GM21367 (cell line): ENCODE measurements at regions not wholly inside any gene's neighbourhood (a gene's known extent, or its start where the extent isn't known, plus 50 kb on each side); places are given as distances from the start of the nearest gene placed in this dataset.
"Not testable (repeated sequence)": the region's sequence is repeated elsewhere in the genome, so short reads cannot be mapped to it uniquely, and the experiment has no call there.

Experiments used
- ATAC-seq: cut with Tn5 transposase; IDR thresholded peaks from one replicate; pipeline ENCODE4 v1.9.1; 2021; ENCODE audit not compliant: unreplicated experiment

DNA sequence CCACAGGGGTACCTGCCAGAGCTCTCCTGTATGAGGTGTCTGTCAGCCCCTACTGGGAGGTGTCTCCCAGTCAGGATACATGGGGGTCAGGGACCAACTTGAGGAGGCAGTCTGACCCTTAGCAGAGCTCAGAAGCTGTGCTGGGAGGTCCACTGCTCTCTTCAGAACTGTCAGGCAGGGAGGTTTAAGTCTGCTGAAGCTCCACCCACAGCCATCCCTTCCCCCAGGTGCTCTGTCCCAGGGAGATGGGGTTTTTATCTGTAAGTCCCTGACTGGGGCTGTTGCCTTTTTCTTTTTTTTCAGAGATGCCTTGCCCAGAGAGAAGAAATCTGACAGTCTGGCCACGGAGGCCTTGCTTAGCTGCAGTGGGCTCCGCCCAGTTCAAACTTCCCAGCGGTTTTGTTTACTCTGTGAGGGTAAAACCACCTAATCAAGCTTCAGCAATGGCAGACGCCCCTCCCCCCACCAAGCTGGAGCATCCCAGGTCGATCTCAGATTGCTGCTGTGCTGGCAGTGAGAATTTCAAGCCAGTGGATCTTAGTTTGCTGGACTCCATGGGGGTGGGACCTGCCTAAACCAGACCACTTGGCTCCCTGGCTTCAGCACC is 118.5 kb upstream of the RADX start:
- ATAC-seq: not testable (repeated sequence)

DNA sequence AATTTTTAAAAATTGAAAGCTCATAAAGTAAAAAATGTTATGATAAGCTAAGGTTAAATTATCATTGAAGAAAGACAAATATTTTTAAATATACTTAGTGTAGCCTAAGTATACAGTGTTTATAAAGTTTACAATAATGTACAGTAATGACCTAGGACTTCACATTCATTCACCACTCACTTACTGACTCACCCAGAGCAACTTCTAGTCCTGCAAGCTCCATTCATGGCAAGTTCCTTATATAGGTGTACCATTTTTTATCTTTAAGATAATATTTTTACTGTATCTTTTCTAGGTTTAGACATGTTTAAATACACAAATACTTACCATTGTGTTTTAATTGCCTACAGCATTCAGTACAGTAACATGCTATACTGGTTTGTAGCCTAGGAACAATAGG is 112.3 kb upstream of the RADX start:
- ATAC-seq: no peak

DNA sequence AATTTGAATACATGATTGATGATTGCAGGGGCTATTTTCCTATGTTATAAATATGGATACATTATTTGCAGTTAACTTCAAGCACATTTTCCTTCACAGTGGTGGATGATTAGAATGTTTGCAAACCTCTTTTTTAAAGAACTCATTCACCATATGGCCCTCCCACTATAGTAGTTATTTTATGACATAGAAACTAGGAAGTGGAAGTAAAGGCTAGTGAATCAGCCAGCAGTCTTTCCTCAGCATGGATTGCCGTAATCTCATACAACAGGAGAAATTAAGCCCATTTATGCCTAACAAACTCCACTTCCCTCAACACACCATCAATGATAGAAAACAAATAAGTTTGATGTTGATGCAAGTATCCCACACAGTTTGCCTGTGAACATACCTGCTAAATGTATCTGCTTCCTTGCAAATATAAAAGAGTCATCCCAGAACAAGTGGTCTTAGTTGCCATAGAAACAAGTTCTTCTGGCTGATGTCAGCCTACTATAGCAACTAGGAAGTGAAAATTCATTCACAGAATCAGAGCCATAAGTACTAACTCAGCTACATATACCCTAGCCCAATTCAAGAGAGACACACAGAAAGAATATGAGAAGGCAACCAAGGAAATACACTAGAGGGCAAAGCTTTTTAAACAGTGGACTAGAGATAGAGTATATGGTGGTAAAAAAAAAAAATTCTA is 100.9 kb upstream of the RADX start:
- no peak for ATAC-seq
